OCI-LY1 (cell line): ENCODE measurements at regions not wholly inside any gene's neighbourhood (a gene's known extent, or its start where the extent isn't known, plus 50 kb on each side); places are given as distances from the start of the nearest gene placed in this dataset.

ENCODE experiments used
- H2AFZ ChIP-seq: fragments of 200-600 bp; sonication (generic), shearing (Covaris generic); 2 replicates; pipeline ENCODE4 v1.6.0; 2014; ENCODE audit warnings: antibody characterized with exemption, mild to moderate bottlenecking, low read length
- H3F3A ChIP-seq: fragments of 200-600 bp; sonication (generic), shearing (Covaris generic); 2 replicates; pipeline ENCODE4 v1.6.0; 2014; ENCODE audit warnings: mild to moderate bottlenecking, antibody characterized with exemption, low read length, moderate library complexity; ENCODE audit not compliant: insufficient read depth
- H3K27ac ChIP-seq: fragments of 200-600 bp; sonication (generic); 2 replicates; pipeline ENCODE4 v1.5.1; 2014; ENCODE audit warnings: low read length, mixed run types, mild to moderate bottlenecking, low read depth; ENCODE audit not compliant: poor library complexity, severe bottlenecking
- H3K27me3 ChIP-seq: fragments of 200-600 bp; sonication (generic); 2 replicates; pipeline ENCODE4 v1.6.0; 2014; ENCODE audit warnings: antibody characterized with exemption, mild to moderate bottlenecking, low read length, moderate library complexity; ENCODE audit not compliant: insufficient read depth
- H3K36me3 ChIP-seq: fragments of 200-600 bp; sonication (generic); 2 replicates; pipeline ENCODE4 v1.6.1; 2014; ENCODE audit warnings: mild to moderate bottlenecking, antibody characterized with exemption, low read length, moderate library complexity, mixed read lengths; ENCODE audit not compliant: insufficient read depth
- H3K4me1 ChIP-seq: fragments of 200-600 bp; sonication (generic); 2 replicates; pipeline ENCODE4 v1.5.1; 2014; ENCODE audit warnings: mild to moderate bottlenecking, low read length, moderate library complexity; ENCODE audit not compliant: insufficient read depth, severe bottlenecking
- H3K4me2 ChIP-seq: fragments of 200-600 bp; sonication (generic), shearing (Covaris generic); 2 replicates; pipeline ENCODE4 v1.6.1; 2014; ENCODE audit warnings: low read length
- H3K4me3 ChIP-seq: fragments of 200-600 bp; sonication (generic); 2 replicates; pipeline ENCODE4 v1.5.1; 2014; ENCODE audit warnings: low read length, low read depth, mild to moderate bottlenecking, mixed read lengths; ENCODE audit not compliant: poor library complexity, severe bottlenecking
- H3K79me2 ChIP-seq: fragments of 200-600 bp; shearing (Covaris generic); 2 replicates; pipeline ENCODE4 v1.6.1; 2016; ENCODE audit warnings: mixed run types, low read length, mixed read lengths; ENCODE audit not compliant: insufficient read depth
- H3K9ac ChIP-seq: fragments of 200-600 bp; sonication (generic), shearing (Covaris generic); 2 replicates; pipeline ENCODE4 v1.6.1; 2014; ENCODE audit warnings: mild to moderate bottlenecking, low read length, mixed read lengths
- H3K9me2 ChIP-seq: fragments of 200-600 bp; sonication (generic), shearing (Covaris generic); 2 replicates; pipeline ENCODE4 v1.6.1; 2014; ENCODE audit warnings: low read depth, mild to moderate bottlenecking, low read length, mixed read lengths
- H3K9me3 ChIP-seq: fragments of 200-600 bp; shearing (Covaris generic); 2 replicates; pipeline ENCODE4 v1.6.1; 2014; ENCODE audit warnings: low read length, mixed read lengths
- H4K20me1 ChIP-seq: fragments of 200-600 bp; sonication (generic), shearing (Covaris generic); 2 replicates; pipeline ENCODE4 v1.6.0; 2016; ENCODE audit warnings: mild to moderate bottlenecking, low read length; ENCODE audit not compliant: insufficient read depth
- CTCF ChIP-seq: fragments of 200-600 bp; sonication (generic), shearing (Covaris generic); IDR thresholded peaks from 2 replicates; pipeline ENCODE4 v1.5.1; 2017; ENCODE audit warnings: mild to moderate bottlenecking, antibody characterized with exemption, low read length, moderate library complexity, mixed read lengths
- EZH2 ChIP-seq: fragments of 200-600 bp; sonication (generic), shearing (Covaris generic); IDR thresholded peaks from 2 replicates; pipeline ENCODE4 v1.8.0; 2017; ENCODE audit warnings: borderline replicate concordance, mixed run types, mild to moderate bottlenecking, antibody characterized with exemption, low read length, moderate library complexity, mixed read lengths

GRCh38 chr10:92768104-92768503 lies 78.3 kb downstream of the HHEX start:
- Histone ChIP-seq H4K20me1 (no peaks in the 10 kb centered on the region), H2AFZ (no peak overlapping the region), H3K79me2 (no peaks in the 10 kb centered on the region), H3K4me3 (no peak overlapping the region), H3K27ac (no peak overlapping the region), H3K36me3 (no peaks in the 10 kb centered on the region; the same call in 1 of the 2 replicates), H3F3A (no peaks in the 10 kb centered on the region), H3K27me3 (no peaks in the 10 kb centered on the region), H3K9ac (no peak overlapping the region), H3K9me3 (no peaks in the 10 kb centered on the region), H3K4me1 (no peaks in the 10 kb centered on the region), H3K4me2 (no peak overlapping the region), H3K9me2 (no peaks in the 10 kb centered on the region)
- TF ChIP-seq EZH2: no peak
- no peak for TF ChIP-seq CTCF

DNA sequence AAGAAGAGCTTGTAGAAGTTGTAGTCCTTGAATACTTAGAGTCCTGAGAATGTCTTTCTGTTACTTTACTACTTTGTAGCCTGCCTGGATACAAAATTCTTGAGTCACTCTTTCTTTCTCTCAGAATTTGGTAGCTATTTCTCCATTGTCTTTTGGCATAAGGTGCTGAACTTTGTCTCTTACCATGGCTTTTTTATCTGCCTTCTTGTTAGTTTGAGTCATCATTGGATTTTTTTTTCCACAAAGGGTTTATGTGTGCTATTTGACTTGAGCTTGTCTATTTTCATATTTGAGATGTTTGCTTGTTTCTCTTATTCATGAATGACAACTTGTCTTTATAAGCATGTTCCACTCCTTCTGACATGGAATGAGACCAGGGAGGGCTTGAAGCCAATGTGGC lies 74.5 kb upstream of the EXOC6 start:
- Histone ChIP-seq H3K9me2 (no peaks in the 10 kb centered on the region), H2AFZ (no peak overlapping the region), H3K79me2 (no peaks in the 10 kb centered on the region), H3K4me1 (no peaks in the 10 kb centered on the region), H3K9ac (no peak overlapping the region), H3F3A (no peaks in the 10 kb centered on the region), H3K27ac (no peak overlapping the region), H3K4me3 (no peak overlapping the region), H3K36me3 (no peaks in the 10 kb centered on the region), H3K9me3 (no peaks in the 10 kb centered on the region), H4K20me1 (no peaks in the 10 kb centered on the region), H3K4me2 (no peak overlapping the region), H3K27me3 (no peaks in the 10 kb centered on the region)
- TF ChIP-seq EZH2: no peak
- TF ChIP-seq CTCF: no peak

- H3K27me3 ChIP-seq: no peaks in the 10 kb centered on the region
- no peaks in the 10 kb centered on the region for H3K9me2 ChIP-seq
- no peaks in the 10 kb centered on the region for H3K4me1 ChIP-seq
- H3K9ac ChIP-seq: no peak overlapping the region
- no peak overlapping the region for H3K4me3 ChIP-seq
- no peak overlapping the region for H3K4me2 ChIP-seq
- no peaks in the 10 kb centered on the region for H3K79me2 ChIP-seq
- H3K36me3 ChIP-seq: no peaks in the 10 kb centered on the region
- no peak overlapping the region for H2AFZ ChIP-seq
- H3F3A ChIP-seq: no peaks in the 10 kb centered on the region
- H3K9me3 ChIP-seq: no peaks in the 10 kb centered on the region
- H4K20me1 ChIP-seq: no peaks in the 10 kb centered on the region
- no peak for TF ChIP-seq EZH2
- no peak for TF ChIP-seq CTCF
- H3K27ac ChIP-seq: no peak overlapping the region
Measured at GRCh38 chr10:92778091-92778490, 70.2 kb upstream of the EXOC6 start.
